CD8-positive, alpha-beta memory T cell (primary cell): ENCODE measurements at regions not wholly inside any gene's neighbourhood (a gene's known extent, or its start where the extent isn't known, plus 50 kb on each side); places are given as distances from the start of the nearest gene placed in this dataset.

Experiments
- CTCF ChIA-PET: fragments of 350-600 bp; sonication (Branson Sonifier 250); formaldehyde crosslinking; loops from one replicate; lab custom pipeline; 2021; ENCODE audit warnings: antibody characterized with exemption; lab: Charles Lee
- POLR2A ChIA-PET: fragments of 350-600 bp; sonication (Branson Sonifier 250); formaldehyde crosslinking; loops from one replicate; lab custom pipeline; 2021; ENCODE audit warnings: antibody characterized with exemption; lab: Charles Lee
- DNase-seq, 5 donors: peaks; one replicate each; pipeline versions ENCODE4 v3.0.0 to v3.0.0-alpha.2; 2020 to 2022; ENCODE audit warnings: mixed read lengths in 1 of 5
- H3K27ac ChIP-seq: one replicate; pipeline ENCODE4 v1.7.0; 2013; ENCODE audit warnings: low read depth, mild to moderate bottlenecking, low read length, moderate library complexity
- H3K27me3 ChIP-seq: 2 replicates; pipeline ENCODE4 v1.7.0; 2013; ENCODE audit warnings: low read length, mild to moderate bottlenecking; ENCODE audit not compliant: insufficient read depth, poor library complexity, severe bottlenecking
- H3K36me3 ChIP-seq: 2 replicates; pipeline ENCODE4 v1.7.0; 2013; ENCODE audit warnings: mild to moderate bottlenecking, low read length, moderate library complexity; ENCODE audit not compliant: insufficient read depth
- H3K4me1 ChIP-seq: 2 replicates; pipeline ENCODE4 v1.7.0; 2013; ENCODE audit warnings: mild to moderate bottlenecking, low read length, moderate library complexity; ENCODE audit not compliant: insufficient read depth
- H3K4me3 ChIP-seq: 2 replicates; pipeline ENCODE4 v1.7.0; 2013; ENCODE audit warnings: mild to moderate bottlenecking, low read length
- H3K9me3 ChIP-seq: 2 replicates; pipeline ENCODE4 v1.7.0; 2013; ENCODE audit warnings: mild to moderate bottlenecking, low read length
- H3K27ac Mint-ChIP-seq, 8 donors: one replicate each; pipeline ENCODE4 v1.8.0; 2020 to 2021; ENCODE audit warnings: mixed read lengths in 8 of 8, mild to moderate bottlenecking in 6 of 8, inconsistent platforms in 3 of 8, moderate library complexity in 3 of 8
- H3K27me3 Mint-ChIP-seq, 2 donors: one replicate each; pipeline ENCODE4 v1.8.0; 2020 to 2021; ENCODE audit warnings: mixed read lengths in 2 of 2, mild to moderate bottlenecking in 1 of 2, moderate library complexity in 1 of 2
- H3K36me3 Mint-ChIP-seq, 3 donors: one replicate each; pipeline ENCODE4 v1.8.0; 2020 to 2021; ENCODE audit warnings: mixed read lengths in 3 of 3, inconsistent platforms in 1 of 3, mild to moderate bottlenecking in 1 of 3
- H3K4me1 Mint-ChIP-seq, 3 donors: one replicate each; pipeline ENCODE4 v1.8.0; 2020 to 2021; ENCODE audit warnings: mixed read lengths in 3 of 3, inconsistent platforms in 1 of 3, mild to moderate bottlenecking in 1 of 3
- H3K4me3 Mint-ChIP-seq, 7 donors: one replicate each; pipeline ENCODE4 v1.8.0; 2020 to 2021; ENCODE audit warnings: mixed read lengths in 7 of 7, mild to moderate bottlenecking in 6 of 7, moderate library complexity in 4 of 7, inconsistent platforms in 2 of 7
- H3K9me3 Mint-ChIP-seq, 5 donors: one replicate each; pipeline ENCODE4 v1.8.0; 2020 to 2022; ENCODE audit warnings: mixed read lengths in 5 of 5, mild to moderate bottlenecking in 3 of 5, moderate library complexity in 2 of 5, inconsistent platforms in 1 of 5

DNA sequence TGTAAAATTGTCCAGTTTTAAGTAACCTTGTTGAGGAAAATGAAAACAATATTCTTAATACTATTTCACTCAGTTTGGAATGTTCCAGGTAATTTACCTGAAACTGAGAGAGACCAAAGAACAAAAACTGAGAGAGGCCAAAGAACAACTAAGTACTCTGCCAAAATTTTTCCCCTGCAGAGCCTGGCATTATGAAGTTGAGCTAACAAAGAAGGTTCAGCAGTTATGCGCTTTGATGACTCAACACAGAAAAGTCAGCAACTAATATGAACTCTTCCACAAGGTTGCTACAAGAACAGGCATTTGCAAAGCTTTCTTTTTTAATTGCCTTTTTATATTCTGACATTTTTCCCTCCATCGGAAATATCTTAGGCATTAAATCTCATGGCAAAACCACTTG is 270.9 kb downstream of the CHRM3 start:
- ChIA-PET POLR2A (no interaction called here), CTCF (no interaction called here)
- peaks cover 0 to 2% (median 0%) of the 10 kb centered on the region in 5 donors for H3K9me3 Mint-ChIP-seq
- H3K4me1 ChIP-seq = no peaks in the 10 kb centered on the region
- no peaks in the 10 kb centered on the region for H3K27me3 Mint-ChIP-seq
- H3K27me3 ChIP-seq = no peaks in the 10 kb centered on the region
- H3K4me1 Mint-ChIP-seq = no peaks in the 10 kb centered on the region
- H3K36me3 Mint-ChIP-seq = peaks cover 0 to 5% (median 2%) of the 10 kb centered on the region in 3 donors
- H3K27ac Mint-ChIP-seq = no peak overlapping the region
- H3K36me3 ChIP-seq = no peaks in the 10 kb centered on the region
- DNase-seq = no peak
- no peak overlapping the region for H3K4me3 Mint-ChIP-seq
- H3K4me3 ChIP-seq = no peak overlapping the region
- no peak overlapping the region for H3K27ac ChIP-seq
- H3K9me3 ChIP-seq = no peaks in the 10 kb centered on the region

GRCh38 chr1:239662950-239663349 is 276.6 kb downstream of the CHRM3 start:
- Mint-ChIP-seq H3K27ac (peak overlapping the region in 1 of 8 donors; percentile 11), H3K9me3 (peaks cover 0 to 2% (median 0%) of the 10 kb centered on the region in 5 donors), H3K36me3 (peaks cover 0 to 4% (median 3%) of the 10 kb centered on the region in 3 donors), H3K4me3 (no peak overlapping the region), H3K27me3 (peaks cover 0 to 1% of the 10 kb centered on the region in 2 donors), H3K4me1 (peaks cover 0 to 5% (median 0%) of the 10 kb centered on the region in 3 donors)
- Histone ChIP-seq H3K9me3 (no peaks in the 10 kb centered on the region), H3K36me3 (no peaks in the 10 kb centered on the region), H3K27me3 (no peaks in the 10 kb centered on the region), H3K4me1 (no peaks in the 10 kb centered on the region), H3K27ac (no peak overlapping the region), H3K4me3 (no peak overlapping the region)
- POLR2A ChIA-PET = no interaction called here
- CTCF ChIA-PET = no interaction called here
- DNase-seq = no peak

GRCh38 chr1:239672256-239672655 is 285.9 kb downstream of the CHRM3 start:
- CTCF ChIA-PET = no interaction called here
- Histone ChIP-seq H3K27me3 (no peaks in the 10 kb centered on the region), H3K9me3 (no peaks in the 10 kb centered on the region), H3K36me3 (no peaks in the 10 kb centered on the region), H3K27ac (no peak overlapping the region), H3K4me3 (no peak overlapping the region), H3K4me1 (no peaks in the 10 kb centered on the region)
- Mint-ChIP-seq H3K4me1 (no peaks in the 10 kb centered on the region), H3K4me3 (no peak overlapping the region), H3K36me3 (peaks cover 0 to 2% (median 0%) of the 10 kb centered on the region in 3 donors), H3K9me3 (no peaks in the 10 kb centered on the region), H3K27ac (peak overlapping the region in 1 of 8 donors; percentile 1), H3K27me3 (peaks cover 3 to 12% of the 10 kb centered on the region in 2 donors)
- no peak for DNase-seq
- POLR2A ChIA-PET = no interaction called here

- Mint-ChIP-seq H3K4me1 (no peaks in the 10 kb centered on the region), H3K4me3 (no peak overlapping the region), H3K27me3 (peaks cover 3 to 12% of the 10 kb centered on the region in 2 donors), H3K36me3 (peaks cover 0 to 2% (median 0%) of the 10 kb centered on the region in 3 donors), H3K9me3 (no peaks in the 10 kb centered on the region), H3K27ac (no peak overlapping the region)
- Histone ChIP-seq H3K4me3 (no peak overlapping the region), H3K4me1 (no peaks in the 10 kb centered on the region), H3K36me3 (no peaks in the 10 kb centered on the region), H3K27ac (no peak overlapping the region), H3K27me3 (no peaks in the 10 kb centered on the region), H3K9me3 (no peaks in the 10 kb centered on the region)
- ChIA-PET POLR2A (no interaction called here), CTCF (no interaction called here)
- no peak for DNase-seq
Observed at GRCh38 chr1:239675735-239676134, 289.4 kb downstream of the CHRM3 start.

GRCh38 chr1:239676522-239677273 is 290.3 kb downstream of the CHRM3 start:
- H3K9me3 Mint-ChIP-seq = no peaks in the 10 kb centered on the region
- no peak overlapping the region for H3K27ac ChIP-seq
- H3K27ac Mint-ChIP-seq = no peak overlapping the region
- H3K4me1 Mint-ChIP-seq = no peaks in the 10 kb centered on the region
- no peaks in the 10 kb centered on the region for H3K4me1 ChIP-seq
- H3K36me3 ChIP-seq = no peaks in the 10 kb centered on the region
- no peak overlapping the region for H3K4me3 Mint-ChIP-seq
- ChIA-PET CTCF (no interaction called here), POLR2A (no interaction called here)
- H3K4me3 ChIP-seq = no peak overlapping the region
- DNase-seq = no peak
- H3K27me3 ChIP-seq = no peaks in the 10 kb centered on the region
- no peaks in the 10 kb centered on the region for H3K9me3 ChIP-seq
- peaks cover 0 to 12% of the 10 kb centered on the region in 2 donors for H3K27me3 Mint-ChIP-seq
- peaks cover 0 to 1% (median 0%) of the 10 kb centered on the region in 3 donors for H3K36me3 Mint-ChIP-seq

- no peak overlapping the region for H3K27ac Mint-ChIP-seq
- no peaks in the 10 kb centered on the region for H3K4me1 Mint-ChIP-seq
- no peaks in the 10 kb centered on the region for H3K36me3 ChIP-seq
- no peaks in the 10 kb centered on the region for H3K9me3 Mint-ChIP-seq
- POLR2A ChIA-PET = no interaction called here
- DNase-seq = no peak
- H3K9me3 ChIP-seq = no peaks in the 10 kb centered on the region
- H3K4me1 ChIP-seq = no peaks in the 10 kb centered on the region
- H3K36me3 Mint-ChIP-seq = peaks cover 0 to 1% (median 0%) of the 10 kb centered on the region in 3 donors
- H3K27me3 Mint-ChIP-seq = peaks cover 0 to 12% of the 10 kb centered on the region in 2 donors
- H3K4me3 Mint-ChIP-seq = no peak overlapping the region
- H3K4me3 ChIP-seq = no peak overlapping the region
- H3K27ac ChIP-seq = no peak overlapping the region
- H3K27me3 ChIP-seq = no peaks in the 10 kb centered on the region
- CTCF ChIA-PET = no interaction called here
Observed at GRCh38 chr1:239677362-239677761, 291.0 kb downstream of the CHRM3 start.

DNA sequence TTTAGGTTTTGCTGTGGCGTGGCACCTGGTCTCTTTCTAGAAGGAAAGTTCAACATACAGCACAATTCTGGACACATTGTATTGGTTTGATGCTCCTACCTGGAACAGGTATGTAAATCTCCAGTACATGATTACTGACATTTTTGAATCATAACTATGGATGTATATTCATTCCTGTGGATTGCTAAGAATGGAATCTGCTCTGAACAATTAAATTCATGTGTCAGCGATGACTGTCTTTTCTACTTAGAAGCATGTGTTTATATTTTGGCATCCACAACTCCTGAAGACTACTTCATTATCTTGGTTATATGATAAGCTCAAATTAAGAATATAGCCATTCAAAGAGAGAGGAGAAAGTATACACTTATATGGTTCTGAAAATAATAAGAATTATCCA is 291.8 kb downstream of the CHRM3 start:
- Histone ChIP-seq H3K4me1 (no peaks in the 10 kb centered on the region), H3K9me3 (no peaks in the 10 kb centered on the region), H3K27ac (no peak overlapping the region), H3K4me3 (no peak overlapping the region), H3K27me3 (no peaks in the 10 kb centered on the region), H3K36me3 (no peaks in the 10 kb centered on the region)
- peaks cover 0 to 8% of the 10 kb centered on the region in 2 donors for H3K27me3 Mint-ChIP-seq
- POLR2A ChIA-PET = no interaction called here
- CTCF ChIA-PET = no interaction called here
- H3K4me1 Mint-ChIP-seq = no peaks in the 10 kb centered on the region
- no peaks in the 10 kb centered on the region for H3K9me3 Mint-ChIP-seq
- peaks cover 0 to 1% (median 0%) of the 10 kb centered on the region in 3 donors for H3K36me3 Mint-ChIP-seq
- no peak overlapping the region for H3K4me3 Mint-ChIP-seq
- H3K27ac Mint-ChIP-seq = no peak overlapping the region
- DNase-seq = no peak

GRCh38 chr1:239682046-239682445 is 295.7 kb downstream of the CHRM3 start:
- POLR2A ChIA-PET = no interaction called here

More at GRCh38 chr1:239682046-239682445, 295.7 kb downstream of the CHRM3 start:
- Histone ChIP-seq H3K4me1 (no peaks in the 10 kb centered on the region), H3K36me3 (no peaks in the 10 kb centered on the region), H3K27me3 (no peaks in the 10 kb centered on the region), H3K4me3 (no peak overlapping the region), H3K27ac (no peak overlapping the region), H3K9me3 (no peaks in the 10 kb centered on the region)
- Mint-ChIP-seq H3K4me3 (no peak overlapping the region), H3K36me3 (no peaks in the 10 kb centered on the region), H3K27me3 (no peaks in the 10 kb centered on the region), H3K27ac (no peak overlapping the region), H3K4me1 (no peaks in the 10 kb centered on the region), H3K9me3 (no peaks in the 10 kb centered on the region)
- CTCF ChIA-PET = interaction anchor here (0.8 kb wide), 1 partner anchor 9 kb away, joined by 3 read pairs; no protein-coding TSS in a partner anchor
- no peak for DNase-seq
